Chondrocyte (in vitro differentiated cells): ENCODE measurements at regions not wholly inside any gene's neighbourhood (a gene's known extent, or its start where the extent isn't known, plus 50 kb on each side); places are given as distances from the start of the nearest gene placed in this dataset.
"Not testable (repeated sequence)": the region's sequence is repeated elsewhere in the genome, so short reads cannot be mapped to it uniquely, and the experiment has no call there.

Experiments
- DNase-seq: peaks from one replicate; pipeline ENCODE4 v3.0.0; 2021; ENCODE audit warnings: mixed read lengths, low spot score
- H3K27ac Mint-ChIP-seq: one replicate; pipeline ENCODE4 v1.8.0; 2021; ENCODE audit warnings: mild to moderate bottlenecking, moderate library complexity, mixed read lengths; ENCODE audit not compliant: unreplicated experiment
- H3K27me3 Mint-ChIP-seq: 2 replicates; pipeline ENCODE4 v1.8.0; 2021; ENCODE audit warnings: low read depth, mixed read lengths
- H3K36me3 Mint-ChIP-seq: 2 replicates; pipeline ENCODE4 v1.8.0; 2021; ENCODE audit warnings: low read depth, mixed read lengths
- H3K4me1 Mint-ChIP-seq: 2 replicates; pipeline ENCODE4 v1.8.0; 2021; ENCODE audit warnings: low read depth, mild to moderate bottlenecking, mixed read lengths
- H3K4me3 Mint-ChIP-seq: one replicate; pipeline ENCODE4 v1.8.0; 2021; ENCODE audit warnings: mild to moderate bottlenecking, moderate library complexity, mixed read lengths; ENCODE audit not compliant: unreplicated experiment
- H3K9me3 Mint-ChIP-seq: 2 replicates; pipeline ENCODE4 v1.8.0; 2021; ENCODE audit warnings: low read depth, mixed read lengths
- TF ChIP-seq, protein P1 (sequence below): fragments of 200-600 bp; sonication (generic); IDR thresholded peaks from 2 replicates; pipeline ENCODE4 v1.5.0; 2021; ENCODE audit warnings: antibody characterized with exemption, mild to moderate bottlenecking, moderate library complexity

GRCh38 chr19:27822336-27822735 lies 1390.6 kb downstream of the UQCRFS1 start:
- no peak for DNase-seq
- no peaks in the 10 kb centered on the region for H3K27me3 Mint-ChIP-seq
- H3K4me3 Mint-ChIP-seq = no peak overlapping the region
- peaks cover 13% of the 10 kb centered on the region for H3K9me3 Mint-ChIP-seq
- H3K36me3 Mint-ChIP-seq = no peaks in the 10 kb centered on the region
- H3K4me1 Mint-ChIP-seq = peaks cover 13% of the 10 kb centered on the region
- H3K27ac Mint-ChIP-seq = no peak overlapping the region
- TF ChIP-seq, protein P1, sequence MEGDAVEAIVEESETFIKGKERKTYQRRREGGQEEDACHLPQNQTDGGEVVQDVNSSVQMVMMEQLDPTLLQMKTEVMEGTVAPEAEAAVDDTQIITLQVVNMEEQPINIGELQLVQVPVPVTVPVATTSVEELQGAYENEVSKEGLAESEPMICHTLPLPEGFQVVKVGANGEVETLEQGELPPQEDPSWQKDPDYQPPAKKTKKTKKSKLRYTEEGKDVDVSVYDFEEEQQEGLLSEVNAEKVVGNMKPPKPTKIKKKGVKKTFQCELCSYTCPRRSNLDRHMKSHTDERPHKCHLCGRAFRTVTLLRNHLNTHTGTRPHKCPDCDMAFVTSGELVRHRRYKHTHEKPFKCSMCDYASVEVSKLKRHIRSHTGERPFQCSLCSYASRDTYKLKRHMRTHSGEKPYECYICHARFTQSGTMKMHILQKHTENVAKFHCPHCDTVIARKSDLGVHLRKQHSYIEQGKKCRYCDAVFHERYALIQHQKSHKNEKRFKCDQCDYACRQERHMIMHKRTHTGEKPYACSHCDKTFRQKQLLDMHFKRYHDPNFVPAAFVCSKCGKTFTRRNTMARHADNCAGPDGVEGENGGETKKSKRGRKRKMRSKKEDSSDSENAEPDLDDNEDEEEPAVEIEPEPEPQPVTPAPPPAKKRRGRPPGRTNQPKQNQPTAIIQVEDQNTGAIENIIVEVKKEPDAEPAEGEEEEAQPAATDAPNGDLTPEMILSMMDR = no peak

DNA sequence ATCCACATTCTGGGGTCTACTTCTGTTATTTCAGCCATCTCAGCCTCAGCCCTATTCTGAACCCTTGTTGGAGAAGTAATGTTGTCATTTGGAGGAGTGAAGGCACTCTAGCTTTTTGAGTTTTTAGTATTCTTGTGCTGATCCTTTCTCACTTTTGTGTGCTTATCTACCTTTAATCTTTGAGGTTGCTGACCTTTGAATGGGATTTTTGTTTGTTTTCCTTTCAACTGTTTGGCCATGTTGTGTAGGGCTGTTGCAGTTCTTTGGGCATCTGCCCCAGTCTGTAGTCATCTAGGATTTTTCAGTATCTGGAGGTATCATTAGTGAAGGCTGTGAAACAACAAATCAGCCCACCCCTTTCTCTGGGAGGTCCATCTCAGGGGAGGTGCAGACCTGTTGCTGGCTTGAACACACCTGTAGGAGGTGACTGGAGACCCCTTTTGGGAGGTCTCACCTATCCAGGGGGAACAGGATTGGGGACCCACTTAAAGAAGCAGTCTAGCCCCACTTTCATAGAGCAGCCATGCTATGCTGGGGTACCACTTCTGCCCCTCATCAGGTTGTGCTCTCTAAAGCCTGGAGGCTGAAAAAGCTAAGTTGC lies 1391.4 kb downstream of the UQCRFS1 start:
- TF ChIP-seq, protein P1 = no peak
- no peaks in the 10 kb centered on the region for H3K36me3 Mint-ChIP-seq
- no peaks in the 10 kb centered on the region for H3K27me3 Mint-ChIP-seq
- peaks cover 13% of the 10 kb centered on the region for H3K4me1 Mint-ChIP-seq
- H3K4me3 Mint-ChIP-seq = no peak overlapping the region
- peaks cover 13% of the 10 kb centered on the region for H3K9me3 Mint-ChIP-seq
- no peak for DNase-seq
- H3K27ac Mint-ChIP-seq = no peak overlapping the region

DNA sequence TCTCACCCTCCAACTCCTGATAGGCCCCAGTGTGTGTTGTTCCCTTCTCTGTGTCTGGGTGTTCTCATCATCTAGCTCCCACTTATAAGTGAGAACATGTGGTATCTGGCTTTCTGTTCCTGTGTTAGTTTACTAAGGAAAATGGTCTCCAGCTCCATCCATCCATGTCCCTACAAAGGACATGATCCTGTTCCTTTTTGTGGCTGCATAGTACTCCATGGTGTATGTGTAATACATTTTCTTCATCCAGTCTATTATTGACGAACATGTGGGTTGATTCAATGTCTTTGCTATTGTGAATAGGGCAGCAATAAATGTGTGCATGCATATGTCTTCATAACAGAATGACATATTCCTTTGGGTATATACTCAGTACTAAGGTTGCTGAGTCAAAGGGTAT lies 1397.0 kb downstream of the UQCRFS1 start:
- no peak for DNase-seq
- no peak overlapping the region for H3K4me3 Mint-ChIP-seq
- no peak overlapping the region for H3K27ac Mint-ChIP-seq
- TF ChIP-seq, protein P1 = no peak
- no peaks in the 10 kb centered on the region for H3K36me3 Mint-ChIP-seq
- no peaks in the 10 kb centered on the region for H3K27me3 Mint-ChIP-seq
- no peaks in the 10 kb centered on the region for H3K4me1 Mint-ChIP-seq
- peaks cover 17% of the 10 kb centered on the region for H3K9me3 Mint-ChIP-seq

DNA sequence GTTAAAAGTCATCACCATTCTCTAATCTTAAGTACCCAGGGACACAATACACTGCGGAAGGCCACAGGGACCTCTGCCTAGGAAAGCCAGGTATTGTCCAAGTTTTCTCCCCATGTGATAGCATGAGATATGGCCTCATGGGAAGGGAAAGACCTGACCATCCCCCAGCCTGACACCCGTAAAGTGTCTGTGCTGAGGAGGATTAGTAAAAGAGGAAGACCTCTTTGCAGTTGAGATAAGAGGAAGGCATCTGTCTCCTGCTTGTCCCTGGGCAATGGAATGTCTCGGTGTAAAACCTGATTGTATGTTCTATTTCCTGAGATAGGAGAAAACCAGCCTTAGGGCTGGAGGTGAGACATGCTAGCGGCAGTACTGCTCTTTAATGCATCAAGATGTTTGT lies 1398.1 kb downstream of the UQCRFS1 start:
- not testable (repeated sequence) for H3K4me1 Mint-ChIP-seq, H3K27ac Mint-ChIP-seq
- H3K9me3 Mint-ChIP-seq = peaks cover 22% of the 10 kb centered on the region

GRCh38 chr19:27814274-27814673 lies 1398.7 kb downstream of the UQCRFS1 start:
- H3K9me3 Mint-ChIP-seq = peaks cover 22% of the 10 kb centered on the region
- H3K4me1 Mint-ChIP-seq, H3K36me3 Mint-ChIP-seq, H3K4me3 Mint-ChIP-seq, DNase-seq, H3K27ac Mint-ChIP-seq, H3K27me3 Mint-ChIP-seq: not testable (repeated sequence)

More for the DNA sequence above, 1398.1 kb downstream of the UQCRFS1 start:
- H3K4me3 Mint-ChIP-seq, H3K27me3 Mint-ChIP-seq, H3K36me3 Mint-ChIP-seq, DNase-seq: not testable (repeated sequence)

GRCh38 chr19:27806471-27807070 lies 1406.4 kb downstream of the UQCRFS1 start:
- Mint-ChIP-seq H3K27me3 (no peaks in the 10 kb centered on the region), H3K9me3 (peaks cover 8% of the 10 kb centered on the region), H3K4me3 (no peak overlapping the region), H3K27ac (no peak overlapping the region), H3K36me3 (peaks cover 3% of the 10 kb centered on the region), H3K4me1 (no peaks in the 10 kb centered on the region)
- DNase-seq = no peak
- TF ChIP-seq, protein P1 = no peak
